OCI-LY1 (cell line): ENCODE measurements at regions not wholly inside any gene's neighbourhood (a gene's known extent, or its start where the extent isn't known, plus 50 kb on each side); places are given as distances from the start of the nearest gene placed in this dataset.

ENCODE experiments used
- EZH2 ChIP-seq: fragments of 200-600 bp; sonication (generic), shearing (Covaris generic); IDR thresholded peaks from 2 replicates; pipeline ENCODE4 v1.8.0; 2017; ENCODE audit warnings: borderline replicate concordance, mixed run types, mild to moderate bottlenecking, antibody characterized with exemption, low read length, moderate library complexity, mixed read lengths
- TF ChIP-seq, protein P1 (sequence below): fragments of 200-600 bp; sonication (generic), shearing (Covaris generic); IDR thresholded peaks from 2 replicates; pipeline ENCODE4 v1.5.1; 2017; ENCODE audit warnings: mild to moderate bottlenecking, antibody characterized with exemption, low read length, moderate library complexity, mixed read lengths

GRCh38 chr2:79275197-79275596 lies 115.6 kb upstream of the REG3A start:
- TF ChIP-seq, protein P1, sequence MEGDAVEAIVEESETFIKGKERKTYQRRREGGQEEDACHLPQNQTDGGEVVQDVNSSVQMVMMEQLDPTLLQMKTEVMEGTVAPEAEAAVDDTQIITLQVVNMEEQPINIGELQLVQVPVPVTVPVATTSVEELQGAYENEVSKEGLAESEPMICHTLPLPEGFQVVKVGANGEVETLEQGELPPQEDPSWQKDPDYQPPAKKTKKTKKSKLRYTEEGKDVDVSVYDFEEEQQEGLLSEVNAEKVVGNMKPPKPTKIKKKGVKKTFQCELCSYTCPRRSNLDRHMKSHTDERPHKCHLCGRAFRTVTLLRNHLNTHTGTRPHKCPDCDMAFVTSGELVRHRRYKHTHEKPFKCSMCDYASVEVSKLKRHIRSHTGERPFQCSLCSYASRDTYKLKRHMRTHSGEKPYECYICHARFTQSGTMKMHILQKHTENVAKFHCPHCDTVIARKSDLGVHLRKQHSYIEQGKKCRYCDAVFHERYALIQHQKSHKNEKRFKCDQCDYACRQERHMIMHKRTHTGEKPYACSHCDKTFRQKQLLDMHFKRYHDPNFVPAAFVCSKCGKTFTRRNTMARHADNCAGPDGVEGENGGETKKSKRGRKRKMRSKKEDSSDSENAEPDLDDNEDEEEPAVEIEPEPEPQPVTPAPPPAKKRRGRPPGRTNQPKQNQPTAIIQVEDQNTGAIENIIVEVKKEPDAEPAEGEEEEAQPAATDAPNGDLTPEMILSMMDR = no peak
- TF ChIP-seq EZH2 = no peak
